ENCODE measurements at regions not wholly inside any gene's neighbourhood (a gene's known extent, or its start where the extent isn't known, plus 50 kb on each side); places are given as distances from the start of the nearest gene placed in this dataset.

- no peak for DNase-seq
Measured at GRCh38 chr12:45549337-45549902, 180.1 kb upstream of the ARID2 start.

GRCh38 chr12:45553204-45553603 lies 176.3 kb upstream of the ARID2 start:
- DNase-seq, result no peak

GRCh38 chr12:45557016-45557415 lies 172.5 kb upstream of the ARID2 start:
- DNase-seq, result no peak

GRCh38 chr12:45558353-45558752 lies 171.2 kb upstream of the ARID2 start:
- no peak for DNase-seq

GRCh38 chr12:45559537-45559936 lies 170.0 kb upstream of the ARID2 start:
- no peak for DNase-seq

- no peak for DNase-seq
Measured at GRCh38 chr12:45560689-45561088, 168.8 kb upstream of the ARID2 start.

GRCh38 chr12:45561488-45561887 lies 168.0 kb upstream of the ARID2 start:
- DNase-seq, result no peak

GRCh38 chr12:45565590-45565989 lies 163.9 kb upstream of the ARID2 start:
- DNase-seq, result no peak

GRCh38 chr12:45566257-45566656 lies 163.2 kb upstream of the ARID2 start:
- DNase-seq, result no peak

- DNase-seq, result no peak
Measured at GRCh38 chr12:45568808-45569207, 160.7 kb upstream of the ARID2 start.

GRCh38 chr12:45570501-45570900 lies 159.0 kb upstream of the ARID2 start:
- DNase-seq, result no peak

- DNase-seq, result no peak
Measured at GRCh38 chr12:45572114-45572513, 157.4 kb upstream of the ARID2 start.

GRCh38 chr12:45575417-45575816 lies 154.1 kb upstream of the ARID2 start:
- no peak for DNase-seq

- no peak for DNase-seq
Measured at GRCh38 chr12:45575823-45576475, 153.6 kb upstream of the ARID2 start.

GRCh38 chr12:45577844-45578399 lies 151.6 kb upstream of the ARID2 start:
- DNase-seq, result no peak

GRCh38 chr12:45580356-45580969 lies 149.0 kb upstream of the ARID2 start:
- DNase-seq, result no peak

GRCh38 chr12:45581112-45581511 lies 148.4 kb upstream of the ARID2 start:
- no peak for DNase-seq

GRCh38 chr12:45582536-45582935 lies 147.0 kb upstream of the ARID2 start:
- no peak for DNase-seq

GRCh38 chr12:45582986-45583659 lies 146.4 kb upstream of the ARID2 start:
- DNase-seq, result no peak

GRCh38 chr12:45584336-45584735 lies 145.2 kb upstream of the ARID2 start:
- no peak for DNase-seq

GRCh38 chr12:45585522-45586230 lies 143.8 kb upstream of the ARID2 start:
- no peak for DNase-seq

GRCh38 chr12:45586486-45586885 lies 143.0 kb upstream of the ARID2 start:
- DNase-seq, result no peak

GRCh38 chr12:45587012-45587411 lies 142.5 kb upstream of the ARID2 start:
- no peak for DNase-seq
